ENCODE measurements at regions not wholly inside any gene's neighbourhood (a gene's known extent, or its start where the extent isn't known, plus 50 kb on each side); places are given as distances from the start of the nearest gene placed in this dataset.

GRCh38 chr21:34276711-34277425 is 86.9 kb upstream of the KCNE2 start:
- Histone ChIP-seq H3K27me3 (ENCODE audit: control insufficient read depth, insufficient read depth, low read length) (peaks cover 18% of the 10 kb centered on the region), H3K9me3 (ENCODE audit: control insufficient read depth, insufficient read depth, low read length) (no peaks in the 10 kb centered on the region), H3K4me3 (ENCODE audit: low read depth, low read length) (no peak overlapping the region), H3K27ac (ENCODE audit: low read depth, low read length) (no peak overlapping the region)
- POLR2A ChIA-PET, result no interaction called here
- no peak for TF ChIP-seq CTCF (IDR thresholded peaks at IDR 0.05; ENCODE audit: low read depth, low read length)
- no peak for DNase-seq (ENCODE audit: low read depth, low spot score)
- CTCF ChIA-PET, result no interaction called here

DNA sequence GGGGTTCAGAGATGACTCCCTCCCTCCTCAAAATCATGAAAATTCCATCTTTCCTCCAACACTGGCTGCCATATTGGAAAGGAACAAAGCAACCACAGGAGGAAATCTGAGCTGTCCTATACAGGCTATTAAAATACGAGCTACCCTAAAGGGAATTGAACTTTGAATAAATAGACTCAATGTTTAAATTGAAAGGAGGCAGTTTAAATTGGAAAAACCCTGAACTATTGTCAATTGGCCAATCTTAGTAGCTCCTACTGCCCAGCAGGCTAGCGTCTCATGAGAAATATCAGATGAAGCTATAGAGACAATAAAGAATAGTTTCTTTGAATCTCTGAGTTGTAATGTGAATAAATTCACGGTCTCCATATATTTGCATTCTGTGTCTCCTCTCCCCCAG is 85.4 kb upstream of the KCNE2 start:
- no peak for DNase-seq (ENCODE audit: low read depth, low spot score)
- Histone ChIP-seq H3K4me3 (ENCODE audit: low read depth, low read length) (no peak overlapping the region), H3K9me3 (ENCODE audit: control insufficient read depth, insufficient read depth, low read length) (no peaks in the 10 kb centered on the region), H3K27ac (ENCODE audit: low read depth, low read length) (no peak overlapping the region), H3K27me3 (ENCODE audit: control insufficient read depth, insufficient read depth, low read length) (peaks cover 17% of the 10 kb centered on the region)
- ChIA-PET CTCF (no interaction called here), POLR2A (no interaction called here)
- TF ChIP-seq CTCF (IDR thresholded peaks at IDR 0.05; ENCODE audit: low read depth, low read length), result no peak

- Histone ChIP-seq H3K9me3 (ENCODE audit: control insufficient read depth, insufficient read depth, low read length) (no peaks in the 10 kb centered on the region), H3K27me3 (ENCODE audit: control insufficient read depth, insufficient read depth, low read length) (peaks cover 20% of the 10 kb centered on the region), H3K27ac (ENCODE audit: low read depth, low read length) (no peak overlapping the region), H3K4me3 (ENCODE audit: low read depth, low read length) (no peak overlapping the region)
- ChIA-PET CTCF (no interaction called here), POLR2A (no interaction called here)
- no peak for TF ChIP-seq CTCF (IDR thresholded peaks at IDR 0.05; ENCODE audit: low read depth, low read length)
- no peak for DNase-seq (ENCODE audit: low read depth, low spot score)
Observed at GRCh38 chr21:34279285-34279684, 84.5 kb upstream of the KCNE2 start.

GRCh38 chr21:34279883-34280282 is 83.9 kb upstream of the KCNE2 start:
- Histone ChIP-seq H3K27ac (ENCODE audit: low read depth, low read length) (no peak overlapping the region), H3K4me3 (ENCODE audit: low read depth, low read length) (no peak overlapping the region), H3K27me3 (ENCODE audit: control insufficient read depth, insufficient read depth, low read length) (peaks cover 21% of the 10 kb centered on the region), H3K9me3 (ENCODE audit: control insufficient read depth, insufficient read depth, low read length) (no peaks in the 10 kb centered on the region)
- ChIA-PET POLR2A (no interaction called here), CTCF (no interaction called here)
- no peak for TF ChIP-seq CTCF (IDR thresholded peaks at IDR 0.05; ENCODE audit: low read depth, low read length)
- no peak for DNase-seq (ENCODE audit: low read depth, low spot score)

DNA sequence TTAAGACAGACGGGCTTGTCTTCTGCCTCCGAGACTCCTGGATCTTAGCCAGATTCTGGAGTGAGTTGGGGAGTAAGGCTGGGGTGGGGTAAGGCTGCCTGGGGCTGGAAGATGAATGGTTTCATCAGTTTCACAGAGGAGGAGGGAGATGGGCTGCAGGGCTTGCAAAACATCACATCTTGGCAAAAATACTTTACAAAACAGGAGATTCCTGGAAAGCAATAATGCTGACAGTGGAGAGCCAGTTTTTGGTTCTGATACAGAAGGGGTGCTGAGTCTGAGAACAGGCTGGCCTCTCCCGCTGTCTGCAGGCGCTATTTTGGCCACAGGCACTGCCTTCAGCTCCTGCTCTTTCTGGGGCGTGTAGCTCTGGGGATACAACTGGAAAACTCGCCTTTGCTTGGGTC is 83.4 kb upstream of the KCNE2 start:
- DNase-seq (ENCODE audit: low read depth, low spot score), result no peak
- POLR2A ChIA-PET, result no interaction called here
- no peak overlapping the region for H3K27ac ChIP-seq (ENCODE audit: low read depth, low read length)
- H3K9me3 ChIP-seq (ENCODE audit: control insufficient read depth, insufficient read depth, low read length), result no peaks in the 10 kb centered on the region
- CTCF ChIA-PET, result no interaction called here
- peaks cover 20% of the 10 kb centered on the region for H3K27me3 ChIP-seq (ENCODE audit: control insufficient read depth, insufficient read depth, low read length)
- no peak overlapping the region for H3K4me3 ChIP-seq (ENCODE audit: low read depth, low read length)
- no peak for TF ChIP-seq CTCF (IDR thresholded peaks at IDR 0.05; ENCODE audit: low read depth, low read length)
